Stomach (tissue), 4 donors: ENCODE measurements at regions not wholly inside any gene's neighbourhood (a gene's known extent, or its start where the extent isn't known, plus 50 kb on each side); places are given as distances from the start of the nearest gene placed in this dataset.

Experiments
- CTCF ChIP-seq, 7 experiments: fragments of 450-650 bp in 4 of 7; fragments of 200-600 bp in 3 of 7; sonication (generic) in 3 of 7; IDR thresholded peaks; one replicate each; pipeline ENCODE4 v1.5.1; 2016 to 2019; ENCODE audit warnings: antibody characterized with exemption in 7 of 7, control low read depth in 2 of 7, mild to moderate bottlenecking in 1 of 7
- EP300 ChIP-seq: sonication (generic); formaldehyde crosslinking; IDR thresholded peaks from one replicate; pipeline ENCODE4 v1.6.1; 2017; ENCODE audit warnings: antibody characterized with exemption
- POLR2A ChIP-seq, 4 donors: fragments of 450-650 bp; IDR thresholded peaks; one replicate each; pipeline ENCODE4 v1.6.1; 2016; ENCODE audit warnings: antibody characterized with exemption in 4 of 4, control low read depth in 2 of 4, mild to moderate bottlenecking in 1 of 4, moderate library complexity in 1 of 4
- POLR2AphosphoS5 ChIP-seq, 3 donors: sonication (generic); formaldehyde crosslinking; IDR thresholded peaks; one replicate each; pipeline ENCODE4 v1.6.1; 2016; ENCODE audit warnings: antibody characterized with exemption in 3 of 3

GRCh38 chr6:1055015-1055921, 256.6 kb upstream of the FOXQ1 start:
- TF ChIP-seq POLR2AphosphoS5 (IDR thresholded peaks at IDR 0.05) = no peak
- TF ChIP-seq EP300 = no peak
- no peak for TF ChIP-seq POLR2A (IDR thresholded peaks at IDR 0.05)
- no peak for TF ChIP-seq CTCF (IDR thresholded peaks at IDR 0.05)
